DOHH2 (cell line): ENCODE measurements at regions not wholly inside any gene's neighbourhood (a gene's known extent, or its start where the extent isn't known, plus 50 kb on each side); places are given as distances from the start of the nearest gene placed in this dataset.

ENCODE experiments used
- H3F3A ChIP-seq: fragments of 200-600 bp; sonication (generic), shearing (Covaris generic); 2 replicates; pipeline ENCODE4 v1.6.0; 2016; ENCODE audit warnings: antibody characterized with exemption, mild to moderate bottlenecking; ENCODE audit not compliant: control insufficient read depth, insufficient read depth
- H3K27ac ChIP-seq: fragments of 200-600 bp; sonication (generic); 2 replicates; pipeline ENCODE4 v1.5.1; 2014; ENCODE audit warnings: low read depth, mild to moderate bottlenecking, low read length, moderate library complexity
- H3K27me3 ChIP-seq: fragments of 200-600 bp; sonication (generic); 2 replicates; pipeline ENCODE4 v1.6.1; 2014; ENCODE audit warnings: mild to moderate bottlenecking, low read length, mixed read lengths; ENCODE audit not compliant: control insufficient read depth
- H3K36me3 ChIP-seq: fragments of 200-600 bp; sonication (generic); 2 replicates; pipeline ENCODE4 v1.6.1; 2014; ENCODE audit warnings: mild to moderate bottlenecking, low read length, moderate library complexity, mixed read lengths; ENCODE audit not compliant: control insufficient read depth
- H3K4me1 ChIP-seq: fragments of 200-600 bp; sonication (generic); 2 replicates; pipeline ENCODE4 v1.6.1; 2014; ENCODE audit warnings: mild to moderate bottlenecking, low read length, mixed read lengths; ENCODE audit not compliant: control insufficient read depth
- H3K4me2 ChIP-seq: fragments of 200-600 bp; sonication (generic); 2 replicates; pipeline ENCODE4 v1.6.0; 2014; ENCODE audit warnings: mild to moderate bottlenecking, low read length, moderate library complexity
- H3K4me3 ChIP-seq: fragments of 200-600 bp; sonication (generic); 2 replicates; pipeline ENCODE4 v1.5.1; 2014; ENCODE audit warnings: mild to moderate bottlenecking, low read length, mixed read lengths
- H3K79me2 ChIP-seq: fragments of 200-600 bp; sonication (generic); 2 replicates; pipeline ENCODE4 v1.6.1; 2014; ENCODE audit warnings: mild to moderate bottlenecking, low read length, mixed read lengths; ENCODE audit not compliant: control insufficient read depth
- H3K9me2 ChIP-seq: fragments of 200-600 bp; sonication (generic); replicated peaks from 2 replicates; pipeline ENCODE4 v1.6.1; 2014; ENCODE audit warnings: mild to moderate bottlenecking, low read length, mixed read lengths; ENCODE audit not compliant: control insufficient read depth
- H3K9me3 ChIP-seq: fragments of 200-600 bp; sonication (generic); 2 replicates; pipeline ENCODE4 v1.6.1; 2014; ENCODE audit warnings: antibody characterized with exemption, low read length, mixed read lengths; ENCODE audit not compliant: control insufficient read depth, insufficient read depth
- H4K20me1 ChIP-seq: fragments of 200-600 bp; sonication (generic); 2 replicates; pipeline ENCODE4 v1.6.0; 2014; ENCODE audit warnings: low read depth, mild to moderate bottlenecking, antibody characterized with exemption, low read length, moderate library complexity; ENCODE audit not compliant: control insufficient read depth, insufficient read depth
- EZH2phosphoT487 ChIP-seq: fragments of 200-600 bp; sonication (generic); IDR thresholded peaks from 2 replicates; pipeline ENCODE4 v1.6.1; 2017; ENCODE audit warnings: borderline replicate concordance, mild to moderate bottlenecking, antibody characterized with exemption, low read length, moderate library complexity, mixed read lengths
- TF ChIP-seq, protein P1 (sequence below): fragments of 200-600 bp; sonication (generic); IDR thresholded peaks from one replicate; pipeline ENCODE4 v1.5.1; 2014; ENCODE audit warnings: antibody characterized with exemption, mild to moderate bottlenecking, low read depth, low read length; ENCODE audit not compliant: poor library complexity, severe bottlenecking

GRCh38 chr4:30471861-30472260 lies 248.3 kb upstream of the PCDH7 start:
- no peak overlapping the region for H3K4me3 ChIP-seq
- H3K27me3 ChIP-seq: no peaks in the 10 kb centered on the region
- H3K27ac ChIP-seq: no peak overlapping the region
- H3K79me2 ChIP-seq: no peaks in the 10 kb centered on the region
- no peaks in the 10 kb centered on the region for H3F3A ChIP-seq
- H3K4me2 ChIP-seq: no peak overlapping the region
- no peaks in the 10 kb centered on the region for H4K20me1 ChIP-seq
- TF ChIP-seq, protein P1, sequence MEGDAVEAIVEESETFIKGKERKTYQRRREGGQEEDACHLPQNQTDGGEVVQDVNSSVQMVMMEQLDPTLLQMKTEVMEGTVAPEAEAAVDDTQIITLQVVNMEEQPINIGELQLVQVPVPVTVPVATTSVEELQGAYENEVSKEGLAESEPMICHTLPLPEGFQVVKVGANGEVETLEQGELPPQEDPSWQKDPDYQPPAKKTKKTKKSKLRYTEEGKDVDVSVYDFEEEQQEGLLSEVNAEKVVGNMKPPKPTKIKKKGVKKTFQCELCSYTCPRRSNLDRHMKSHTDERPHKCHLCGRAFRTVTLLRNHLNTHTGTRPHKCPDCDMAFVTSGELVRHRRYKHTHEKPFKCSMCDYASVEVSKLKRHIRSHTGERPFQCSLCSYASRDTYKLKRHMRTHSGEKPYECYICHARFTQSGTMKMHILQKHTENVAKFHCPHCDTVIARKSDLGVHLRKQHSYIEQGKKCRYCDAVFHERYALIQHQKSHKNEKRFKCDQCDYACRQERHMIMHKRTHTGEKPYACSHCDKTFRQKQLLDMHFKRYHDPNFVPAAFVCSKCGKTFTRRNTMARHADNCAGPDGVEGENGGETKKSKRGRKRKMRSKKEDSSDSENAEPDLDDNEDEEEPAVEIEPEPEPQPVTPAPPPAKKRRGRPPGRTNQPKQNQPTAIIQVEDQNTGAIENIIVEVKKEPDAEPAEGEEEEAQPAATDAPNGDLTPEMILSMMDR: no peak
- no peak for TF ChIP-seq EZH2phosphoT487
- no peaks in the 10 kb centered on the region for H3K9me3 ChIP-seq
- no peaks in the 10 kb centered on the region for H3K9me2 ChIP-seq
- H3K4me1 ChIP-seq: no peaks in the 10 kb centered on the region
- H3K36me3 ChIP-seq: no peaks in the 10 kb centered on the region

GRCh38 chr4:30473225-30473624 lies 246.9 kb upstream of the PCDH7 start:
- no peak overlapping the region for H3K27ac ChIP-seq
- H3K4me3 ChIP-seq: no peak overlapping the region
- no peaks in the 10 kb centered on the region for H3K9me2 ChIP-seq
- no peaks in the 10 kb centered on the region for H3K36me3 ChIP-seq
- no peaks in the 10 kb centered on the region for H3K4me1 ChIP-seq
- no peak overlapping the region for H3K4me2 ChIP-seq
- H4K20me1 ChIP-seq: no peaks in the 10 kb centered on the region
- no peaks in the 10 kb centered on the region for H3K79me2 ChIP-seq
- no peaks in the 10 kb centered on the region for H3K27me3 ChIP-seq
- H3F3A ChIP-seq: no peaks in the 10 kb centered on the region
- TF ChIP-seq, protein P1: no peak
- TF ChIP-seq EZH2phosphoT487: no peak
- no peaks in the 10 kb centered on the region for H3K9me3 ChIP-seq

GRCh38 chr4:30495251-30495650 lies 224.9 kb upstream of the PCDH7 start:
- H3K36me3 ChIP-seq: no peaks in the 10 kb centered on the region
- no peaks in the 10 kb centered on the region for H4K20me1 ChIP-seq
- no peak overlapping the region for H3K4me2 ChIP-seq
- H3K9me3 ChIP-seq: no peaks in the 10 kb centered on the region
- H3K9me2 ChIP-seq: no peaks in the 10 kb centered on the region
- no peaks in the 10 kb centered on the region for H3F3A ChIP-seq
- no peak overlapping the region for H3K27ac ChIP-seq
- TF ChIP-seq, protein P1: no peak
- TF ChIP-seq EZH2phosphoT487: no peak
- H3K4me3 ChIP-seq: no peak overlapping the region
- no peaks in the 10 kb centered on the region for H3K4me1 ChIP-seq
- no peaks in the 10 kb centered on the region for H3K79me2 ChIP-seq
- no peaks in the 10 kb centered on the region for H3K27me3 ChIP-seq
